Neural crest cell (in vitro differentiated cells): ENCODE measurements at regions not wholly inside any gene's neighbourhood (a gene's known extent, or its start where the extent isn't known, plus 50 kb on each side); places are given as distances from the start of the nearest gene placed in this dataset.

Source experiments
- DNase-seq: peaks from one replicate; pipeline ENCODE4 v3.0.0; 2021; ENCODE audit warnings: low read depth, mixed read lengths, low spot score
- H3K27ac Mint-ChIP-seq: one replicate; pipeline ENCODE4 v1.8.0; 2021; ENCODE audit warnings: mild to moderate bottlenecking, mixed read lengths; ENCODE audit not compliant: unreplicated experiment
- H3K27me3 Mint-ChIP-seq: 2 replicates; pipeline ENCODE4 v1.8.0; 2021; ENCODE audit warnings: low read depth, mild to moderate bottlenecking, mixed read lengths
- H3K36me3 Mint-ChIP-seq: 2 replicates; pipeline ENCODE4 v1.8.0; 2021; ENCODE audit warnings: low read depth, mild to moderate bottlenecking, mixed read lengths
- H3K4me1 Mint-ChIP-seq: 2 replicates; pipeline ENCODE4 v1.8.0; 2021; ENCODE audit warnings: mixed read lengths
- H3K4me3 Mint-ChIP-seq: one replicate; pipeline ENCODE4 v1.8.0; 2021; ENCODE audit warnings: mild to moderate bottlenecking, mixed read lengths
- H3K9me3 Mint-ChIP-seq: 2 replicates; pipeline ENCODE4 v1.8.0; 2021; ENCODE audit warnings: mixed read lengths
- CTCF ChIP-seq: fragments of 200-600 bp; sonication (generic); conservative IDR thresholded peaks from 2 replicates; pipeline ENCODE4 v1.5.0; 2021; ENCODE audit warnings: antibody characterized with exemption, mild to moderate bottlenecking

GRCh38 chr2:40528564-40528963 lies 76.7 kb upstream of the SLC8A1 start:
- no peak for DNase-seq
- H3K4me3 Mint-ChIP-seq: no peak overlapping the region
- H3K27me3 Mint-ChIP-seq: no peaks in the 10 kb centered on the region
- no peaks in the 10 kb centered on the region for H3K36me3 Mint-ChIP-seq
- H3K27ac Mint-ChIP-seq: no peak overlapping the region
- TF ChIP-seq CTCF: no peak
- peaks cover 14% of the 10 kb centered on the region for H3K9me3 Mint-ChIP-seq
- peaks cover 3% of the 10 kb centered on the region for H3K4me1 Mint-ChIP-seq

- no peaks in the 10 kb centered on the region for H3K36me3 Mint-ChIP-seq
- TF ChIP-seq CTCF: no peak
- peaks cover 14% of the 10 kb centered on the region for H3K4me1 Mint-ChIP-seq
- H3K27ac Mint-ChIP-seq: no peak overlapping the region
- H3K4me3 Mint-ChIP-seq: no peak overlapping the region
- H3K9me3 Mint-ChIP-seq: peaks cover 7% of the 10 kb centered on the region
- H3K27me3 Mint-ChIP-seq: no peaks in the 10 kb centered on the region
- DNase-seq: no peak
Observed at GRCh38 chr2:40531359-40531758, 79.5 kb upstream of the SLC8A1 start.

- no peaks in the 10 kb centered on the region for H3K27me3 Mint-ChIP-seq
- no peaks in the 10 kb centered on the region for H3K36me3 Mint-ChIP-seq
- no peak overlapping the region for H3K27ac Mint-ChIP-seq
- no peak overlapping the region for H3K4me3 Mint-ChIP-seq
- no peak for DNase-seq
- peaks cover 15% of the 10 kb centered on the region for H3K4me1 Mint-ChIP-seq
- no peaks in the 10 kb centered on the region for H3K9me3 Mint-ChIP-seq
- no peak for TF ChIP-seq CTCF
Observed at GRCh38 chr2:40534528-40534927, 82.6 kb upstream of the SLC8A1 start.

- H3K9me3 Mint-ChIP-seq: no peaks in the 10 kb centered on the region
- no peak overlapping the region for H3K4me3 Mint-ChIP-seq
- TF ChIP-seq CTCF: no peak
- H3K27me3 Mint-ChIP-seq: no peaks in the 10 kb centered on the region
- H3K36me3 Mint-ChIP-seq: no peaks in the 10 kb centered on the region
- no peak for DNase-seq
- H3K4me1 Mint-ChIP-seq: peaks cover 15% of the 10 kb centered on the region
- H3K27ac Mint-ChIP-seq: no peak overlapping the region
Observed at GRCh38 chr2:40535972-40536371, 84.1 kb upstream of the SLC8A1 start.

GRCh38 chr2:40540026-40540425 lies 88.1 kb upstream of the SLC8A1 start:
- no peak for DNase-seq
- Mint-ChIP-seq H3K4me1 (peaks cover 11% of the 10 kb centered on the region), H3K4me3 (no peak overlapping the region), H3K9me3 (no peaks in the 10 kb centered on the region), H3K27ac (no peak overlapping the region), H3K27me3 (no peaks in the 10 kb centered on the region), H3K36me3 (no peaks in the 10 kb centered on the region)
- TF ChIP-seq CTCF: no peak

- Mint-ChIP-seq H3K4me3 (no peak overlapping the region), H3K27ac (no peak overlapping the region), H3K27me3 (no peaks in the 10 kb centered on the region), H3K4me1 (no peaks in the 10 kb centered on the region), H3K9me3 (no peaks in the 10 kb centered on the region), H3K36me3 (no peaks in the 10 kb centered on the region)
- no peak for TF ChIP-seq CTCF
- DNase-seq: no peak
Observed at GRCh38 chr2:40543381-40543780, 91.5 kb upstream of the SLC8A1 start.
